Stimulated activated CD8-positive, alpha-beta memory T cell treated with anti-CD3 and anti-CD28 coated beads, Interleukin-7, amount 100 ng/mL, for 48 hours (primary cell): ENCODE measurements at regions not wholly inside any gene's neighbourhood (a gene's known extent, or its start where the extent isn't known, plus 50 kb on each side); places are given as distances from the start of the nearest gene placed in this dataset.
"Not testable (repeated sequence)": the region's sequence is repeated elsewhere in the genome, so short reads cannot be mapped to it uniquely, and the experiment has no call there.

Source experiments
- DNase-seq, 2 donors: peaks; one replicate each; pipeline ENCODE4 v3.0.0-alpha.2; 2020; ENCODE audit warnings: low read depth in 1 of 2; ENCODE audit errors: extremely low read depth in 1 of 2

DNA sequence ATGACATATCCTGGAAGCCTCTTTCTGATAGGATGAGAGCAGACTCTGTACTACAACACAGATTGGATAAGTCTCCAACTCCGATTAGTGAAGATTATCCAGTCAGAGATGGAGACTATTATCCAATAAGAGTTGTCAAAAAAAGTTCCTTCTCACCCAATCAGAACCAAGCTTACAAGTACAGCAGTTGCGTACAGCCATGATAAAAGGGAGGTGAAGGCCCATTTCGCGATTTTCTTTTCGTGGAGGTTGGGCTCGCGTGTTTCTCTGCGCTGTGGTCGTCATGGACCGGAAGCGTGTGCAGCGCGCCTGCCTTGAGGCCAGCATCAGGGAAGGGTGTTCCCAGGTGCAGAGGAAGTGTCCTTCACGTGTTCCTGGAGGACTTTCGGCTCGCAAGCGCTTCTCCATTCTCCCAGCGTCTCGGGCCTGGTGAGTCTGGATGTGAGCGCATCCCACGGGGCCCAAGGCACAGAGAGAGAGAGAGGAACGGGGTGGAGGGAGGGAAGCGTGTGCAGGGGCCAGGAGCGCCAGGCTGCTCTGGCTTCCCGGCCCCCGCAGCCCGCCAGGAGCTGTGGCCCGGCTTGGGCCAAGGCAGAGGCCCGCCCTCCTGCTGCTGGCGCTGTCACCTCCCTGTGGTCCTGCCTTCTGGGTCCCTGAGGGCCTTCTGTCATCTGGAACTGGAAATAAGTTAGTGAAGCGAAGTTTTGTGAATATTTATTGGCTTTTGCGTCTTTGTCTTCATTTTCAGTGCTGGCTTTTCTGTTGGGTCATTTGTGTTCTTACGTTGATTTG is 53.9 kb downstream of the CDRT15L2 start:
- DNase-seq, result not testable (repeated sequence)

GRCh38 chr17:20640147-20640546 is 60.6 kb downstream of the CDRT15L2 start:
- not testable (repeated sequence) for DNase-seq

GRCh38 chr17:20646661-20647272 is 67.2 kb downstream of the CDRT15L2 start:
- DNase-seq, result not testable (repeated sequence)

GRCh38 chr17:20649097-20649767 is 69.7 kb downstream of the CDRT15L2 start:
- not testable (repeated sequence) for DNase-seq

GRCh38 chr17:20651022-20651421 is 71.5 kb downstream of the CDRT15L2 start:
- DNase-seq, result not testable (repeated sequence)

- not testable (repeated sequence) for DNase-seq
Measured at GRCh38 chr17:20651736-20652135, 72.2 kb downstream of the CDRT15L2 start.

DNA sequence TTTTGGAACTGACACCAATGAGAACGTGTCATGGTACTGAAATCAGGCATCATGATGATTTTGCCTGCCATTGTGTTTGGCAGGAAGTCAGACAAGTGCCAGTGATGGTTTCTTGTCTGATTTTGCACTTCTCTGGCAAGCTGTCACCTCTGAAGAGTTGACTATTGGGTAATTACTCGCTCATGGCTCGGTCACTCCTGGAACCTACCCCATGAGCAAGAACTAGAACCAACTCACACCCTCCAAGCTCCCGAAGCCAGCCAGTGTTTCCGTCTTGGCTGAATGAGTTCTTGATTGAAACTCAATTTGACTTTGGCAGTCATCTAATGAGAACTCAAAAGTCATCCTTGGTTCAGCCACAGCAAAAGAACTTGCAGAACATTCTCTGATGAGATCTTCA is 73.9 kb downstream of the CDRT15L2 start:
- not testable (repeated sequence) for DNase-seq

- DNase-seq, result not testable (repeated sequence)
Measured at GRCh38 chr17:20654114-20654513, 74.6 kb downstream of the CDRT15L2 start.

GRCh38 chr17:20654575-20654974 is 75.1 kb downstream of the CDRT15L2 start:
- DNase-seq, result not testable (repeated sequence)

GRCh38 chr17:20665103-20665955 is 85.8 kb downstream of the CDRT15L2 start:
- DNase-seq, result not testable (repeated sequence)

DNA sequence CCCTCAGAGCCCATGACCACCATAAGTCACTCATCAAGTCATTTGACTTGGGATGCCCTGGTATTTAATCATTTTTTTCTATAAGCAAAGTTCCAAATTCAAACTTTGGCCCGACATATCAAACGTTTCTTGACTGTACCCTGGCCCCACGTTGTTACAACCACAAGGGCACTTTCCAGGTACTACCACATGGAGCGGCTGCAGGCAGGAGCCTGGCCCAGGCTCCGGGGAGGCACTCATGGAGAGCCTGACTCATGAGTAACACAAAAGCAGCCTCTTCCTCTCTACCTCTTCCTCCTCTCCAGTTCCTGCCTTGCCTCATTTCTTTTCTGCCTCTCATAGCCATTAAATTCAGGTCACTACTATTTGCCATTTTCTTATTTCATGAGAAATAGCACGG is 87.2 kb downstream of the CDRT15L2 start:
- not testable (repeated sequence) for DNase-seq

GRCh38 chr17:20667712-20668111 is 88.2 kb downstream of the CDRT15L2 start:
- not testable (repeated sequence) for DNase-seq

- DNase-seq, result not testable (repeated sequence)
Measured at GRCh38 chr17:20668316-20668715, 88.8 kb downstream of the CDRT15L2 start.

GRCh38 chr17:20668868-20669267 is 89.3 kb downstream of the CDRT15L2 start:
- not testable (repeated sequence) for DNase-seq

GRCh38 chr17:20670506-20670905 is 91.0 kb downstream of the CDRT15L2 start:
- DNase-seq, result not testable (repeated sequence)

DNA sequence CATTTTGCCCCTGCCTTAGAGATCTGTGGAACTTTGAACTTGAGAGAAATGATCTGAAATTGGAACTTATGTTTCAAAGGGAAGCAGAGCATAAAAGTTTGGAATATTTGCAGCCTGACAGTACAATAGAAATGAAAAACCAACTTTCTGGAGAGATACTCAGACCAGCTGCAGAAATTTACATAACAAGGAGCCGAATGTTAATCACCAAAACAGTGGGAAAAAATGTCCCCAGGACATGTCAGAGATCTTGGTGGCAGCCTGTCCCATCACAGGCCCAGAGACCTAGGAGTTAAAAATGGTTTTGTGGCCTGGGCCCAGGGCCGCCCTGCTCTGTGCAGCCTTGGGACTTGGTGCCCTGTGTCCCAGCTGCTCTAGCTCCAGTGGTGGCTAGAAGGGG is 94.8 kb downstream of the CDRT15L2 start:
- not testable (repeated sequence) for DNase-seq

DNA sequence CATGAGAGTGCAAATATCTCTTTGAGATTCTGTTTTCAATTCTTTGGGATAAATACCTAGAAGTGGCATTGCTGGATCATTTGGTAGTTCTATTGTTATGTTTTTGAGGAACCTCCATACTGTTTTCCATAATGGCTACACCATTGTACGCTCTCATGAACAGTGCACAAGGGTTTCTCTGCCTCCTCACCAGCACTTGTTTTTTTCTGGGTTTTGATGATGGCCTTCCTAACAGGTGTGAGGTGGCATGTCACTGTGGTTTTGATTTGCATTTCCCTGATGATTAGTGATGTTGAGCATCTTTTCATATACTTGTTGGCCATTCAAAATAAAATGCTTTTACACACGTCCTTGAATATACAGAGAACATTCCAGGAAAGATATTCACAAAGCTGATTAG is 96.2 kb downstream of the CDRT15L2 start:
- not testable (repeated sequence) for DNase-seq

- DNase-seq, result not testable (repeated sequence)
Measured at GRCh38 chr17:20676656-20677055, 97.1 kb downstream of the CDRT15L2 start.

DNA sequence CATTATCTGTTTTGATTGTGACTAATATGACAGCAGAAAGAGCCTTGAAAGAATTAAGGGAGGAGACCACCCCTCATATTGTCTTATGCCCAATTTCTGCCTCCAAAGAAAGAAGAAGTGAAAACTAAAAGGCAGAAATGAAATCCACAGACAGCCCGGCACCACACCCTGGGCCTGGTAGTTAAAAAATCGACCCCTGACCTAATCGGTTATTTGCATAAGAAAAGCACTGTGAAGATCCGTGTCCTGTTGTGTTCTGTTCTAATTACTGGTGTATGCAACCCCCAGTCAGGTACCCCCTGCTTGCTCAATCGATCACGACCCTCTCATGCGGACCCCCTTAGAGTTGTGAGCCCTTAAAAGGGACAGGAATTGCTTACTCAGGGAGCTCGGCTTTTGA is 97.9 kb downstream of the CDRT15L2 start:
- DNase-seq, result not testable (repeated sequence)

DNA sequence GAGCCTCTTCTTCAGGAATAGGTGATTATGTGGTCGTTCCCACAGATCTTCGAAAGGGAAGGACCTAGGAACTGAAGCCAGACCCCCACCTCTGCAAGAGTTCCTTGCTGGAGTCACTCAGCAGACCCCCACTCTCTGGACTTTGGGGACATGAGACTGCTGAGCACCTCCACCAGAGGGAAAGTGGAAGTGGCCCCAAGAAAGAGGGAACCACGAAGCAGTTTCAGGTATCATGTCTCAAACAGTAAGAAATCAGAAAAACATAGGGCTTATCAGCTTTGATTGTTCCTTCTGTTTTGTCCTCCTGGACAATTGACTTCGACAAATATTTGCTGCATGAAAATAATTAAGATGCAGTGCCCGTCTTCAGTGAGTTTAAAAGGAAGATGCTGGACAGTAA is 98.9 kb downstream of the CDRT15L2 start:
- not testable (repeated sequence) for DNase-seq
